NCI-H460 (cell line): ENCODE measurements at regions not wholly inside any gene's neighbourhood (a gene's known extent, or its start where the extent isn't known, plus 50 kb on each side); places are given as distances from the start of the nearest gene placed in this dataset.

Source experiments
- DNase-seq: peaks from one replicate; pipeline ENCODE4 v3.0.0-alpha.2; 2016; ENCODE audit warnings: low read depth; ENCODE audit errors: extremely low read depth

DNA sequence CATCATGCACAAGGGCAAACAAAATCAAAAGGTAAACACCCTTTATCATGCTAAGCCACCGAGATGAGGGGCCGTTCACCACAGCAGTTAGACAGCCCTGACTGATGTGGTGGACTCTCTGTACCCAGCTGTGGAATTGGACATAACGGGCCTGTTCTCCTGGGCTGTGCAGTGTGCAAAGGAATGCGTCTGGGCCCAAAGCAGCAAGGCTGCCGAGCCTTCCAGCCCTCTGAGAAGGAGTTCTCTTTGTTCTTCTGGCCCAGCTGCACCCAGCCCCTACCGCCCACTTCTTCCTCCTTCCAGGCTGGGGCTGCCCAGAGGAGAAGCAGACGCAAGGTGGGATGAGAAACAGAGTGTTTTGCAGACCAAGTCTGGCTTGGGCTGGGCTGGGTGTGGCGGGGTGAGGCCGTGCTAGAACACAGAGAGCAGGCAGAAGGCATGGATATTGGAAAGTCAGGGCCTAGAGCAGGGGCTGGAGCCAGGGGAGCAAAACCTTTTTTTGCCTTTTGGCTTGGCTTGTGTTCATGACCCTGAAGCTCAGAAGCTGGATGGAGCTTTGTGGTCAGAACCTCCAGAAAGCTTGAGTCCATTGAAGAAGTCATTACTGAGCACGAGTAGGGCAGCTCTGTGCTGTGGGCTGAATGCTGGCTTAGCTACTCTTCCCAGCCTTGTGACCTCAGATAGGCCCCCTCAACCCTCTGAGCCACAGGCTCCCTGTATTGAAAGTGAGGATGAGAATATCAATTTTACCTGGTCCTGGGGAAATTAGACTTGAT is 49.8 kb upstream of the SH3PXD2B start:
- DNase-seq = no peak
